ENCODE measurements at regions not wholly inside any gene's neighbourhood (a gene's known extent, or its start where the extent isn't known, plus 50 kb on each side); places are given as distances from the start of the nearest gene placed in this dataset.

DNA sequence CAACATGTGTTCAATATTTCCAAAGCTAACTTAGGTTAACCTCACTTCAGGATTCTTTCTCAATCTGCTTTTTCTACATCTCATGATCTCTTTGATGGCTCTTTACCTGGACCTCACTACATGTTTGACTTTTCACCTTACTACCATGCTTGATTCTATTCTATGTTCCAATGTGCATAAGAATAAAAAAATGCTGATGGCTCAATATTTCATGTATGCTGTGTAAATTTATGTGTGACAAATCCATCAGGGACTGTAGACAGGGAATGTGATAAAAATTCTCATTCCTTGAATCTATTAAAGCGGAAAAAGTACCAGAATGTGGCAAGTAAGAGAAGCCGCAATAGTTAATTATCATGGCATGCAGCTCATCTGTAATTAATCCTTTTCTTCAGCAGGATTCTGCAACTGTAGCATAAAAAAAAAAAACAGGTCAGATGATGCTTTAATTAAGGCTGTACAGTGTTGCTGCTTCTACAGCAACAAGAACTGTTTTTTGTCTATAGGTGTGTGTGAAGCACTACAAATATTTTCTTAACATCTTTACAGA is 276.9 kb upstream of the PRKD1 start:
- Mint-ChIP-seq H3K4me1 (ENCODE audit: low read depth, unreplicated experiment) (no peaks in the 10 kb centered on the region), H3K27ac (ENCODE audit: unreplicated experiment) (no peak overlapping the region), H3K9me3 (ENCODE audit: unreplicated experiment) (no peaks in the 10 kb centered on the region), H3K27me3 (ENCODE audit: unreplicated experiment) (no peaks in the 10 kb centered on the region), H3K4me3 (ENCODE audit: unreplicated experiment) (no peak overlapping the region), H3K36me3 (ENCODE audit: unreplicated experiment) (no peaks in the 10 kb centered on the region)
- DNase-seq = no peak
- TF ChIP-seq, protein P1, sequence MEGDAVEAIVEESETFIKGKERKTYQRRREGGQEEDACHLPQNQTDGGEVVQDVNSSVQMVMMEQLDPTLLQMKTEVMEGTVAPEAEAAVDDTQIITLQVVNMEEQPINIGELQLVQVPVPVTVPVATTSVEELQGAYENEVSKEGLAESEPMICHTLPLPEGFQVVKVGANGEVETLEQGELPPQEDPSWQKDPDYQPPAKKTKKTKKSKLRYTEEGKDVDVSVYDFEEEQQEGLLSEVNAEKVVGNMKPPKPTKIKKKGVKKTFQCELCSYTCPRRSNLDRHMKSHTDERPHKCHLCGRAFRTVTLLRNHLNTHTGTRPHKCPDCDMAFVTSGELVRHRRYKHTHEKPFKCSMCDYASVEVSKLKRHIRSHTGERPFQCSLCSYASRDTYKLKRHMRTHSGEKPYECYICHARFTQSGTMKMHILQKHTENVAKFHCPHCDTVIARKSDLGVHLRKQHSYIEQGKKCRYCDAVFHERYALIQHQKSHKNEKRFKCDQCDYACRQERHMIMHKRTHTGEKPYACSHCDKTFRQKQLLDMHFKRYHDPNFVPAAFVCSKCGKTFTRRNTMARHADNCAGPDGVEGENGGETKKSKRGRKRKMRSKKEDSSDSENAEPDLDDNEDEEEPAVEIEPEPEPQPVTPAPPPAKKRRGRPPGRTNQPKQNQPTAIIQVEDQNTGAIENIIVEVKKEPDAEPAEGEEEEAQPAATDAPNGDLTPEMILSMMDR (IDR thresholded peaks at IDR 0.05; ENCODE audit: partially characterized antibody, unreplicated experiment) = no peak

DNA sequence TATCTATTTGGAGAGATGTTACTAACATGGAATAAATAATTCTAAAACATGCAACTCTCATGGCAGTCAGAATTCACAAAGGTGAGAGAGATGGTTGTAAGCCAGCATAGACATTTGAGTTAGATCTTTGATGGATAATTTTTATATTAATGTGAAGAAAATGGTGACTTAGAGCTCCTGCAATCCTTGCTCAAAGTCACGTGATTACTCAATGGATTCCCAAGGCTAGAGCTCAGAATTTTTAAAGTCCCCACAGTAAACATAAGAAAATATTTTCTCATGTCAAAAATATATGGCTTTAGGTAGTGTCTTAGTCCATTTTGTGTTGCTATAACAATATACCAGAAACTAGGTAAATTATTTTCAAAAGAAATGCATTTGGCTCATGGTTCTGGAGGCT is 281.5 kb upstream of the PRKD1 start:
- no peak for DNase-seq
- H3K36me3 Mint-ChIP-seq (ENCODE audit: unreplicated experiment) = no peaks in the 10 kb centered on the region
- H3K4me1 Mint-ChIP-seq (ENCODE audit: low read depth, unreplicated experiment) = no peaks in the 10 kb centered on the region
- TF ChIP-seq, protein P1 (IDR thresholded peaks at IDR 0.05; ENCODE audit: partially characterized antibody, unreplicated experiment) = no peak
- H3K27me3 Mint-ChIP-seq (ENCODE audit: unreplicated experiment) = no peaks in the 10 kb centered on the region
- no peaks in the 10 kb centered on the region for H3K9me3 Mint-ChIP-seq (ENCODE audit: unreplicated experiment)
- no peak overlapping the region for H3K4me3 Mint-ChIP-seq (ENCODE audit: unreplicated experiment)
- no peak overlapping the region for H3K27ac Mint-ChIP-seq (ENCODE audit: unreplicated experiment)

DNA sequence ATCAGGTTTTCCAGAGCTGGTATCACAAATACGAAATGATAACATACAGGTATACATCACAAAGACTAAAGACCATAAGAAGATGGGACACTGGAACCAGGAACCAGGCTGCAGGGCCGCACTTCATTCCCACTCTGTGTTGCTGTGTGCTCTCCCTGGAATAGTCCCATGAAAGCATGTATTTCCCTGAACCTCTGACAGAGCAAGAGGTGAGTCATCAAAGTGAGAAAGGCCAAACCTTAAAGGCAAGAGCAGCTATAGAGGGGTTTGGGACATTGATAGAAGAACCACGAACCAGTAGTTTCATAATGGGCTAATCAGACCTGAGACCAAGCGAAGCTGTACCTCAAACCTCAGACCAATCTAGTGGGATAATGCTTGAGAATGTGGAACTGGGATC is 283.0 kb upstream of the PRKD1 start:
- Mint-ChIP-seq H3K4me3 (ENCODE audit: unreplicated experiment) (no peak overlapping the region), H3K9me3 (ENCODE audit: unreplicated experiment) (no peaks in the 10 kb centered on the region), H3K27me3 (ENCODE audit: unreplicated experiment) (no peaks in the 10 kb centered on the region), H3K27ac (ENCODE audit: unreplicated experiment) (no peak overlapping the region), H3K4me1 (ENCODE audit: low read depth, unreplicated experiment) (no peaks in the 10 kb centered on the region), H3K36me3 (ENCODE audit: unreplicated experiment) (no peaks in the 10 kb centered on the region)
- DNase-seq = no peak
- TF ChIP-seq, protein P1 (IDR thresholded peaks at IDR 0.05; ENCODE audit: partially characterized antibody, unreplicated experiment) = no peak

DNA sequence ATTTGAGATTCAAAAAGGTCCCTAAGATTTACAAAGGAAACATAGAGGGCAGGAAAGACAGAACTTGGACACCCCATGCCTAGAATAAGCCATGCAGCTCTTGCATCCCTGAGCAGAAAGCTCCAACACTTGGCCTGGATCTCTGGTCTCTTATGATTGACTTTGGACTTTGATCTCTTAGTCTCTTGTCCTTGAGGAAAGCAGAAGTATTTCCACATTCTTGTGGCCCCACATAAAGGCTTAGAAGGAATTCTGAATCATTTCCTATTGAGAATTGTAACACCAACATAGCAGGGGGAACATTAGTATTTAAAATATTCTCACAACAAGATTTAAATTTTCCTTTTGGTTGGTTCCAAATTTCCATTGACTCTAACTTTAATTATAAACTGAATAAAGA is 283.7 kb upstream of the PRKD1 start:
- DNase-seq = no peak
- Mint-ChIP-seq H3K36me3 (ENCODE audit: unreplicated experiment) (no peaks in the 10 kb centered on the region), H3K27me3 (ENCODE audit: unreplicated experiment) (no peaks in the 10 kb centered on the region), H3K4me3 (ENCODE audit: unreplicated experiment) (no peak overlapping the region), H3K9me3 (ENCODE audit: unreplicated experiment) (no peaks in the 10 kb centered on the region), H3K27ac (ENCODE audit: unreplicated experiment) (no peak overlapping the region), H3K4me1 (ENCODE audit: low read depth, unreplicated experiment) (no peaks in the 10 kb centered on the region)
- TF ChIP-seq, protein P1 (IDR thresholded peaks at IDR 0.05; ENCODE audit: partially characterized antibody, unreplicated experiment) = no peak

DNA sequence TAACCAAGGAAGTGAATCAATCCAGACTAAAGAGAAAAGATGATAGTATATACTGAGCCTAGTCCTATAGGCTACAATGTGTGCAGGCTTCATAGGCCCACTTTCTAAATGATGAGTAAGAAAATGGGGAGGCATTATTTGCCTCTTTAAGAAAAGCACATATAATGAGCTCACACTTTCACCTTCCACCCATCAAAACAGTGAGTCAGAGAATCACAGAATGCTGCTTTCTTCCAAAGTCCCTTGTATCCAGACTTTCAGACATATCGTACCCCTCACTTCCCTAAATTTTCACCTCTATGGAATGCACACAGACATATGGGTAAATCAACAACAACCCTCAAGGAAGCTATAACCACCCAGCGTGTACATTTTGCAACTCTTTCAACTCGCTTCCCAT is 286.4 kb upstream of the PRKD1 start:
- H3K36me3 Mint-ChIP-seq (ENCODE audit: unreplicated experiment) = no peaks in the 10 kb centered on the region

More for the DNA sequence above, 286.4 kb upstream of the PRKD1 start:
- TF ChIP-seq, protein P1 (IDR thresholded peaks at IDR 0.05; ENCODE audit: partially characterized antibody, unreplicated experiment) = no peak
- no peaks in the 10 kb centered on the region for H3K27me3 Mint-ChIP-seq (ENCODE audit: unreplicated experiment)
- no peaks in the 10 kb centered on the region for H3K4me1 Mint-ChIP-seq (ENCODE audit: low read depth, unreplicated experiment)
- no peak for DNase-seq
- H3K9me3 Mint-ChIP-seq (ENCODE audit: unreplicated experiment) = no peaks in the 10 kb centered on the region
- no peak overlapping the region for H3K27ac Mint-ChIP-seq (ENCODE audit: unreplicated experiment)
- no peak overlapping the region for H3K4me3 Mint-ChIP-seq (ENCODE audit: unreplicated experiment)

Measured in glutamatergic neuron (in vitro differentiated cells).